T-helper 17 cell (primary cell): ENCODE measurements at regions not wholly inside any gene's neighbourhood (a gene's known extent, or its start where the extent isn't known, plus 50 kb on each side); places are given as distances from the start of the nearest gene placed in this dataset.

Source experiments
- ATAC-seq: fragments of 150-1000 bp; cut with Tn5 transposase; 2 replicates; pipeline ENCODE4 v1.10.0; 2021; ENCODE audit warnings: mild to moderate bottlenecking, moderate library complexity
- DNase-seq, 3 donors: peaks; one replicate each; pipeline versions ENCODE4 v3.0.0 to v3.0.0-alpha.2; 2020 to 2021
- H3K9me3 ChIP-seq: one replicate; pipeline ENCODE4 v1.7.0; 2013; ENCODE audit warnings: low read length, mild to moderate bottlenecking; ENCODE audit not compliant: control insufficient read depth, poor library complexity, severe bottlenecking
- H3K27ac Mint-ChIP-seq: one replicate; pipeline ENCODE4 v1.8.0; 2022; ENCODE audit warnings: mild to moderate bottlenecking, moderate library complexity, mixed read lengths
- H3K27me3 Mint-ChIP-seq: one replicate; pipeline ENCODE4 v1.8.0; 2022; ENCODE audit warnings: mixed read lengths
- H3K36me3 Mint-ChIP-seq: one replicate; pipeline ENCODE4 v1.8.0; 2022; ENCODE audit warnings: low read depth, mixed read lengths
- H3K4me1 Mint-ChIP-seq: one replicate; pipeline ENCODE4 v1.8.0; 2022; ENCODE audit warnings: mild to moderate bottlenecking, mixed read lengths
- H3K4me3 Mint-ChIP-seq: one replicate; pipeline ENCODE4 v1.8.0; 2022; ENCODE audit warnings: mild to moderate bottlenecking, moderate library complexity, mixed read lengths

GRCh38 chr2:128808462-128809258 lies 490.0 kb upstream of the HS6ST1 start:
- DNase-seq (no peak), ATAC-seq (no peak)
- no peak overlapping the region for H3K4me3 Mint-ChIP-seq
- no peaks in the 10 kb centered on the region for H3K27me3 Mint-ChIP-seq
- H3K4me1 Mint-ChIP-seq: no peaks in the 10 kb centered on the region
- H3K9me3 ChIP-seq: no peaks in the 10 kb centered on the region
- H3K36me3 Mint-ChIP-seq: peaks cover under 1% of the 10 kb centered on the region
- H3K27ac Mint-ChIP-seq: no peak overlapping the region

DNA sequence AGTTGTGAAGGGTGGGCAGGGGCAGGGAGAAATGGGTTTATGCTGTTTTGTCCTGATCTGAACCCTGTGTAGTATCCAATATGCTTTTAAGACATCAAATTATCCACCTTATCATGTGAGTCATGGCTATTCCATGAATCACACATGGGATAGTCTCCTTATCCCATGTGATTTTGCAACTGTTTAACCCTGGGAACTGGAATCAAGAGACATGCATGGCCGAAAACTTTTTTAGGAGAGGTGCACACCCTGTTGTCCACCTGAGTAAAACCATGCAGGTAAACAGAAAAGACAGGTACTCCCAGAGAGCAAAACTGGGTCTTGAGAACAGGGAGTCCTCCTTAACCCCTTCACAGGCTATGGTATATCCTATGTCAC lies 490.6 kb upstream of the HS6ST1 start:
- ATAC-seq (no peak), DNase-seq (no peak)
- Mint-ChIP-seq H3K36me3 (peaks cover 3% of the 10 kb centered on the region), H3K4me1 (no peaks in the 10 kb centered on the region), H3K27me3 (no peaks in the 10 kb centered on the region), H3K27ac (no peak overlapping the region), H3K4me3 (no peak overlapping the region)
- no peaks in the 10 kb centered on the region for H3K9me3 ChIP-seq

GRCh38 chr2:128809880-128810279 lies 491.2 kb upstream of the HS6ST1 start:
- no peaks in the 10 kb centered on the region for H3K27me3 Mint-ChIP-seq
- H3K36me3 Mint-ChIP-seq: peaks cover 3% of the 10 kb centered on the region
- no peaks in the 10 kb centered on the region for H3K9me3 ChIP-seq
- H3K4me3 Mint-ChIP-seq: no peak overlapping the region
- no peaks in the 10 kb centered on the region for H3K4me1 Mint-ChIP-seq
- DNase-seq: no peak
- no peak overlapping the region for H3K27ac Mint-ChIP-seq
- ATAC-seq: no peak

GRCh38 chr2:128812183-128812940 lies 493.7 kb upstream of the HS6ST1 start:
- no peak for ATAC-seq
- Mint-ChIP-seq H3K4me1 (no peaks in the 10 kb centered on the region), H3K4me3 (no peak overlapping the region), H3K27ac (no peak overlapping the region), H3K27me3 (no peaks in the 10 kb centered on the region), H3K36me3 (peaks cover 3% of the 10 kb centered on the region)
- no peak for DNase-seq
- no peaks in the 10 kb centered on the region for H3K9me3 ChIP-seq

DNA sequence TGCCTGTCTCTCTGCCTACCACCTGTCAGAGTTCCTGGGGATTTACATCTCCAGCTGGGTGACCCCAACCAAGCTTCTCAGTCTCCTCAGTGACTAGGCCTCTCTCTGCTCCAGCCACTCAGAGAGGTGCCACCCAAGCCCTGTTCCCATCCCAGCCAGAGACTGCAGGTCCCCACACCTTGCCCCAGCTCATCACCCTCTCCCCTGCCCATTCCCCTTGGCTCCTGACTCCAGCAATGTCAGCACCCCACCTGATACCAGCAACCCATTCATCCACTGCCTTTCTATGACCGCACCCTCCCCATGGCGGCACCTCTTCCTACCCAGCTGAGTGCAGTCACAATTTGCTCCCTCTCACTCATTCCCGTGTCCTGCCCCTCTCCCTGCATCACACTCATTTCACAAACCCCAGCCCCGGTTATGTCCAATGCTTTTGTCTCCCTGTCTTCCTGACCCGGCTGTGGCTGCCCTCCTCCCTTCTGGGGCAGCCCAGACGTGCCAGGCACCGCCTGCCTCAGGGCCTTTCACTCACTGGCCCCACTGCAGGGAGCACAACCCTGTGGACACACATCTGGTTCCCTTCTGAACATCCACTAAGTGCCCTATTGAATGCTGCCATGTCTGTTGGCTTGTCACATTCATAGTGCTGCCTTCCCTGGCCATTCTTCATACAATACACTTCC lies 494.8 kb upstream of the HS6ST1 start:
- no peak overlapping the region for H3K27ac Mint-ChIP-seq
- peaks cover 3% of the 10 kb centered on the region for H3K36me3 Mint-ChIP-seq
- no peaks in the 10 kb centered on the region for H3K9me3 ChIP-seq
- H3K4me1 Mint-ChIP-seq: no peaks in the 10 kb centered on the region
- DNase-seq: no peak
- H3K27me3 Mint-ChIP-seq: no peaks in the 10 kb centered on the region
- no peak for ATAC-seq
- no peak overlapping the region for H3K4me3 Mint-ChIP-seq

- Mint-ChIP-seq H3K27me3 (no peaks in the 10 kb centered on the region), H3K27ac (no peak overlapping the region), H3K4me3 (no peak overlapping the region), H3K36me3 (peaks cover 3% of the 10 kb centered on the region), H3K4me1 (no peaks in the 10 kb centered on the region)
- no peak for DNase-seq
- no peaks in the 10 kb centered on the region for H3K9me3 ChIP-seq
- no peak for ATAC-seq
Measured at GRCh38 chr2:128815248-128815647, 496.6 kb upstream of the HS6ST1 start.

DNA sequence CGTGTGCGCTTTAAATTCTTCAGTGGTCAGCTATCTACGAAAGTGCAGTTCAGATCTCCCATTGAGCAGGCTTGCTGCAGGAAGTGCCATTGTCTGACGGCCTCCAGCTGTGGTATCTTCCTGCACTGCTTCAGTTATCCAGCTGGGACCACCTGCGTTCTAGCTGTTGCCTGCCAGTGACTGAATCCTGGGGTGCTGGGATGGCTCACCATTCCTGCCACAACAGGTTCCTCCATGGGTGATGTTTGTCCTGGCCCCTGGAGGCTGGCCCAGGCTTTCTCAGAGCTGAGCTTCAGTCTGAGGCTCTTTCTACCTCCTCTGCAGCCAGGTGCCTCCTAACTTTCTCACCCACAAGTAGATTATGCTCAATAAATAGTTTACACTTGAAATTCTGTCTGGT lies 498.5 kb upstream of the HS6ST1 start:
- DNase-seq (no peak), ATAC-seq (no peak)
- Mint-ChIP-seq H3K4me3 (no peak overlapping the region), H3K36me3 (peaks cover 3% of the 10 kb centered on the region), H3K27ac (no peak overlapping the region), H3K27me3 (peaks cover 8% of the 10 kb centered on the region), H3K4me1 (no peaks in the 10 kb centered on the region)
- no peaks in the 10 kb centered on the region for H3K9me3 ChIP-seq

- Mint-ChIP-seq H3K27ac (no peak overlapping the region), H3K27me3 (peaks cover 8% of the 10 kb centered on the region), H3K36me3 (peaks cover 4% of the 10 kb centered on the region), H3K4me1 (no peaks in the 10 kb centered on the region), H3K4me3 (no peak overlapping the region)
- DNase-seq (no peak), ATAC-seq (no peak)
- no peaks in the 10 kb centered on the region for H3K9me3 ChIP-seq
Measured at GRCh38 chr2:128817813-128818212, 499.1 kb upstream of the HS6ST1 start.

DNA sequence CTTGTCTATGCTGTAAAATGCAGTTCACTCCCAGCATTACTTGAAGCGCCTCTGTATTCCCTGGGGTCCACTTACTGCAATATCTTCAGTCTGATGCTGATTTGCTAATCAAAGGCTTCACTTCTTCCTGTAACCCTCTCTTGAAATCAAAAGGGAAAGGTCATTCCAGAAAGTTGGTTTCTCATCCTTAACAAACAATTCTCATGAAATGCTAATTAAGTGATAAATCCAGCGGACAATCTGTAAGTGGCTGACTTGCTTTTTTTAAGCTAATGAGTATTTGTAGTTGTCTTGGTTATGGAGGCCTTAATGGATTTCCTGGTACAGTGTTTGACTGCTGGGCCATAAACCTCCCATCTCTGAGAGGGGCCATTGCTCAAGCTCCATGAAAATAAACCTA lies 499.6 kb upstream of the HS6ST1 start:
- Mint-ChIP-seq H3K4me1 (no peaks in the 10 kb centered on the region), H3K36me3 (peaks cover 5% of the 10 kb centered on the region), H3K27ac (no peak overlapping the region), H3K27me3 (peaks cover 8% of the 10 kb centered on the region), H3K4me3 (no peak overlapping the region)
- DNase-seq (no peak), ATAC-seq (no peak)
- no peaks in the 10 kb centered on the region for H3K9me3 ChIP-seq

DNA sequence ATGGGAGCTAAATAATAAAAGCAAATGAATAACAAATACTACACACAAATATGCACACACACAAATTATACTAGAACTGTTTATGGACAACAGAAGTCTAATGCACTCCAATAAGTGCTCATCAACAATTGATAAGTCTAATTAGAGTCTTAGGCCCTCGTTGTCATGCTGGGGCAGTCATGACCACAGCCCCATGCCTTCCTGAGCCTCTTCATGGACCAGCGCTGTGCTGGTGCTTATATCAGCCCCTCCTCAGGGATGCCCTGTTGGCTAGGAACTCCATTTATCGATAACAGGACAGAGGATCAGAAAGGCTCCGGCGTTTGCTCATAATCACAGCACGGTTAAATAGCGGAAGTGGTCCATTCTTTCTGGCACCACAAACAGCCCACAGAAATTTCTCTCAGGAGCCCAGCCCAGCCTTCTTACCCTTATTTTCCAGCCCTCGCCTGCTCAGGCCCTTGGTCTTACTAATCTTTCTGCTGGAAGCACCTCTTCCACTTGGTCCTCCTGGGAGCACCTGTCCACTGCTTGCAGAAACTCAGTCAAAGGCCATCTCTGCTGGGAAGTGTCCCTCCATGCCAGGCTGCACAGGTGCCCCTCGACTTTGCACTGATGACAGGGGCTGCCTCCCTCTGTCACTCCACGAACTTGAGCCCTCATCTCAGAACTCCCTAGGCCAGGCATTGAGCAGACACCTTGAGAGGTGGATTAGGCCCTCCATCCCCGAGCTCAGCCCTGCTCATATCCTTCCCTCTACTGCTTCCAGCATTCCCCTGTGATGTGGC lies 500.2 kb upstream of the HS6ST1 start:
- Mint-ChIP-seq H3K4me1 (no peaks in the 10 kb centered on the region), H3K27ac (no peak overlapping the region), H3K4me3 (peak overlapping the region; percentile 16), H3K36me3 (peaks cover 3% of the 10 kb centered on the region), H3K27me3 (peaks cover 8% of the 10 kb centered on the region)
- no peak for ATAC-seq
- no peaks in the 10 kb centered on the region for H3K9me3 ChIP-seq
- DNase-seq: no peak

DNA sequence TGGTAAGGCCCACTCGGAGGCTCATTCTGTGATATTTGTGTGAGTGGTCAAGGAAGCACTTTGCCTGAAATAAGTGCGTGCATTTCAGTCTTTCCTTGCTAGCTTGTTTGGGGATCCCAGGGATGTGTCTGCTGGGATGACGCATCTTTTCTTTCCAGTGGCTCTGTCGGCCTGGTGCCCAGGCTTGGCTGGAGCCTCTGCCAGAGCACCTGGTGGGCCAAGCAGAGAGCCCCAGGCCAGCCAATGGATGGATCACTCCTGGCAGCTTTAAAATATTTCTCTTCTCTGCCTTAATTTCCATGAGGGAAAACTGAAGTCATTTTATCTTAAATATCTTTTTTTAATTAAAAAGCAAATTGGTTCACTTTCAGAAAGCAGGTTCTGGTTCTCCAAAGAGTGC lies 501.8 kb upstream of the HS6ST1 start:
- no peak for ATAC-seq
- H3K27ac Mint-ChIP-seq: no peak overlapping the region
- no peaks in the 10 kb centered on the region for H3K9me3 ChIP-seq
- no peak overlapping the region for H3K4me3 Mint-ChIP-seq
- DNase-seq: no peak
- peaks cover 3% of the 10 kb centered on the region for H3K36me3 Mint-ChIP-seq
- H3K27me3 Mint-ChIP-seq: peaks cover 8% of the 10 kb centered on the region
- no peaks in the 10 kb centered on the region for H3K4me1 Mint-ChIP-seq

DNA sequence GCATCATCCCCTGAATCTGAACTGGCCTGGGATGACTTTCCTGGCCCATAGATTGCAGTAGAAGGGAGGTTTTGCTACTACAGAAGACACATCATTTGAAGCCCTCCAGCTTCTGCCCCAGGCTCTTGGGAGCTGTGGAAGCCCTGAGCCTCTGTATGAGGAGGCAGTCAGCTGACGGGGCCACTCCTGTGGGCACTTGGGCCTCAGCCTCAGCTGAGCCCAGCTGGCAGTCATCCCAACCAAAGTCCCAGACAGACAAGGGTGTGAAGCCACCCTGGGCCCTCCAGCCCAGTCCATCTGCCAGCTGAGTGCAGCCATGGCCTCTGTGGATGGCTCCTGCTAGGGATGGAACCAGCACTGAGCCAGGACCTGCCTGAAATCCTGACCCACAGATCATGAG lies 502.3 kb upstream of the HS6ST1 start:
- H3K27ac Mint-ChIP-seq: no peak overlapping the region
- DNase-seq (no peak), ATAC-seq (no peak)
- H3K4me1 Mint-ChIP-seq: no peaks in the 10 kb centered on the region
- no peaks in the 10 kb centered on the region for H3K9me3 ChIP-seq
- H3K27me3 Mint-ChIP-seq: peaks cover 8% of the 10 kb centered on the region
- H3K4me3 Mint-ChIP-seq: no peak overlapping the region
- H3K36me3 Mint-ChIP-seq: peaks cover 3% of the 10 kb centered on the region
